Ectodermal cell (in vitro differentiated cells): ENCODE measurements at regions not wholly inside any gene's neighbourhood (a gene's known extent, or its start where the extent isn't known, plus 50 kb on each side); places are given as distances from the start of the nearest gene placed in this dataset.
"Not testable (repeated sequence)": the region's sequence is repeated elsewhere in the genome, so short reads cannot be mapped to it uniquely, and the experiment has no call there.

ENCODE experiments used
- H3K27ac ChIP-seq: 2 replicates; pipeline ENCODE4 v1.7.0; 2013; ENCODE audit warnings: mild to moderate bottlenecking, low read depth, low read length; ENCODE audit not compliant: insufficient read depth, poor library complexity, severe bottlenecking
- H3K27me3 ChIP-seq: 2 replicates; pipeline ENCODE4 v1.7.0; 2013; ENCODE audit warnings: mild to moderate bottlenecking, low read length; ENCODE audit not compliant: insufficient read depth, control insufficient read depth, poor library complexity, severe bottlenecking
- H3K36me3 ChIP-seq: one replicate; pipeline ENCODE4 v1.7.0; 2013; ENCODE audit warnings: low read length; ENCODE audit not compliant: control insufficient read depth, insufficient read depth
- H3K4me1 ChIP-seq: one replicate; pipeline ENCODE4 v1.7.0; 2013; ENCODE audit warnings: low read length; ENCODE audit not compliant: control insufficient read depth, insufficient read depth
- H3K4me3 ChIP-seq: 2 replicates; pipeline ENCODE4 v1.7.0; 2013; ENCODE audit warnings: low read depth, low read length, control low read depth; ENCODE audit not compliant: insufficient read depth
- H3K9me3 ChIP-seq: 2 replicates; pipeline ENCODE4 v1.7.0; 2013; ENCODE audit warnings: mild to moderate bottlenecking, low read length, moderate library complexity; ENCODE audit not compliant: control insufficient read depth
- WGBS, 2 experiments: methylation state at CpG; one replicate each; pipeline ENCODE4 v1.1.7; 2013; ENCODE audit warnings: missing lambda C conversion rate in 2 of 2; 5-methylcytosine and 5-hydroxymethylcytosine counted together

GRCh38 chr2:216763396-216763795, 68.0 kb upstream of the IGFBP5 start:
- Histone ChIP-seq H3K4me3 (no peak overlapping the region), H3K27me3 (no peaks in the 10 kb centered on the region), H3K9me3 (no peaks in the 10 kb centered on the region), H3K36me3 (no peaks in the 10 kb centered on the region), H3K27ac (no peak overlapping the region), H3K4me1 (peaks cover 19% of the 10 kb centered on the region)

- Histone ChIP-seq H3K36me3 (no peaks in the 10 kb centered on the region), H3K27ac (no peak overlapping the region), H3K27me3 (no peaks in the 10 kb centered on the region), H3K4me1 (peaks cover 22% of the 10 kb centered on the region), H3K4me3 (no peak overlapping the region), H3K9me3 (no peaks in the 10 kb centered on the region)
- 91 to 96% methylated on average over 3 of the region's 3 CpGs for WGBS, 2 experiments
Observed at GRCh38 chr2:216761809-216762208, 66.5 kb upstream of the IGFBP5 start.

- 88 to 95% methylated on average over 1 of the region's 1 CpG for WGBS, 2 experiments
- no peak overlapping the region for H3K27ac ChIP-seq
- peaks cover 15% of the 10 kb centered on the region for H3K4me1 ChIP-seq
- no peaks in the 10 kb centered on the region for H3K9me3 ChIP-seq
- no peaks in the 10 kb centered on the region for H3K36me3 ChIP-seq
- no peaks in the 10 kb centered on the region for H3K27me3 ChIP-seq
- H3K4me3 ChIP-seq = no peak overlapping the region
Observed at GRCh38 chr2:216761133-216761532, 65.8 kb upstream of the IGFBP5 start.

GRCh38 chr2:216758256-216759155, 63.2 kb upstream of the IGFBP5 start:
- Histone ChIP-seq H3K4me3 (no peak overlapping the region), H3K9me3 (no peaks in the 10 kb centered on the region), H3K27ac (peak overlapping the region; percentile 61), H3K4me1 (peaks cover 13% of the 10 kb centered on the region), H3K27me3 (no peaks in the 10 kb centered on the region), H3K36me3 (no peaks in the 10 kb centered on the region)
- 65% methylated on average over 8 of the region's 8 CpGs for WGBS, 2 experiments

GRCh38 chr2:216757532-216757931, 62.2 kb upstream of the IGFBP5 start:
- H3K36me3 ChIP-seq = no peaks in the 10 kb centered on the region
- no peak overlapping the region for H3K27ac ChIP-seq
- no peak overlapping the region for H3K4me3 ChIP-seq
- WGBS, 2 experiments = 97 to 98% methylated on average over 4 of the region's 4 CpGs
- no peaks in the 10 kb centered on the region for H3K27me3 ChIP-seq
- peaks cover 13% of the 10 kb centered on the region for H3K4me1 ChIP-seq
- H3K9me3 ChIP-seq = no peaks in the 10 kb centered on the region

- no peaks in the 10 kb centered on the region for H3K27me3 ChIP-seq
- no peaks in the 10 kb centered on the region for H3K9me3 ChIP-seq
- peaks cover 13% of the 10 kb centered on the region for H3K4me1 ChIP-seq
- no peak overlapping the region for H3K4me3 ChIP-seq
- H3K27ac ChIP-seq = no peak overlapping the region
- WGBS, 2 experiments = 86 to 88% methylated on average over 2 of the region's 2 CpGs
- no peaks in the 10 kb centered on the region for H3K36me3 ChIP-seq
Observed at GRCh38 chr2:216756435-216756834, 61.1 kb upstream of the IGFBP5 start.

- peaks cover 13% of the 10 kb centered on the region for H3K4me1 ChIP-seq
- no peaks in the 10 kb centered on the region for H3K27me3 ChIP-seq
- 67 to 78% methylated on average over 6 to 7 of the region's 7 CpGs for WGBS, 2 experiments
- no peaks in the 10 kb centered on the region for H3K9me3 ChIP-seq
- no peak overlapping the region for H3K4me3 ChIP-seq
- no peaks in the 10 kb centered on the region for H3K36me3 ChIP-seq
- H3K27ac ChIP-seq = no peak overlapping the region
Observed at GRCh38 chr2:216754812-216755211, 59.5 kb upstream of the IGFBP5 start.

- Histone ChIP-seq H3K27me3 (no peaks in the 10 kb centered on the region), H3K4me1 (peaks cover 13% of the 10 kb centered on the region), H3K9me3 (no peaks in the 10 kb centered on the region), H3K27ac (no peak overlapping the region), H3K36me3 (no peaks in the 10 kb centered on the region), H3K4me3 (no peak overlapping the region)
- 91 to 93% methylated on average over 3 of the region's 3 CpGs for WGBS, 2 experiments
Observed at GRCh38 chr2:216754336-216754735, 59.0 kb upstream of the IGFBP5 start.

- H3K4me3 ChIP-seq = no peak overlapping the region
- H3K4me1 ChIP-seq = peaks cover 4% of the 10 kb centered on the region
- WGBS, 2 experiments = 85 to 99% methylated on average over 2 of the region's 2 CpGs
Observed at GRCh38 chr2:216752855-216753505, 57.6 kb upstream of the IGFBP5 start.

GRCh38 chr2:216750750-216751149, 55.4 kb upstream of the IGFBP5 start:
- H3K27me3 ChIP-seq, H3K36me3 ChIP-seq, H3K4me3 ChIP-seq, H3K27ac ChIP-seq, H3K4me1 ChIP-seq, H3K9me3 ChIP-seq: not testable (repeated sequence)

More at GRCh38 chr2:216752855-216753505, 57.6 kb upstream of the IGFBP5 start:
- no peaks in the 10 kb centered on the region for H3K36me3 ChIP-seq
- no peaks in the 10 kb centered on the region for H3K9me3 ChIP-seq
- no peak overlapping the region for H3K27ac ChIP-seq
- no peaks in the 10 kb centered on the region for H3K27me3 ChIP-seq
